HG03378 (cell line): ENCODE measurements at regions not wholly inside any gene's neighbourhood (a gene's known extent, or its start where the extent isn't known, plus 50 kb on each side); places are given as distances from the start of the nearest gene placed in this dataset.

ENCODE experiments used
- ATAC-seq: cut with Tn5 transposase; IDR thresholded peaks from one replicate; pipeline ENCODE4 v1.9.1; 2021; ENCODE audit warnings: mild to moderate bottlenecking, moderate library complexity; ENCODE audit not compliant: unreplicated experiment

GRCh38 chr9:19513671-19514275 lies 105.0 kb downstream of the ACER2 start:
- no peak for ATAC-seq

GRCh38 chr9:19512103-19512832 lies 103.5 kb downstream of the ACER2 start:
- ATAC-seq, result no peak

- ATAC-seq, result no peak
Measured at GRCh38 chr9:19511694-19512093, 102.9 kb downstream of the ACER2 start.

- no peak for ATAC-seq
Measured at GRCh38 chr9:19510907-19511306, 102.1 kb downstream of the ACER2 start.
